Ishikawa (cell line): ENCODE measurements at regions not wholly inside any gene's neighbourhood (a gene's known extent, or its start where the extent isn't known, plus 50 kb on each side); places are given as distances from the start of the nearest gene placed in this dataset.

ENCODE experiments used
- CEBPB ChIP-seq: IDR thresholded peaks from 2 replicates; pipeline ENCODE4 v1.6.1; 2012
- CREB1 ChIP-seq: IDR thresholded peaks from 2 replicates; pipeline ENCODE4 v1.6.1; 2012; ENCODE audit warnings: low read depth
- EGR1 ChIP-seq: IDR thresholded peaks from 2 replicates; pipeline ENCODE4 v1.6.1; 2012
- EP300 ChIP-seq: IDR thresholded peaks from 2 replicates; pipeline ENCODE4 v1.6.1; 2012; ENCODE audit warnings: borderline replicate concordance
- FOXM1 ChIP-seq: IDR thresholded peaks from 2 replicates; pipeline ENCODE4 v1.6.1; 2012; ENCODE audit warnings: low read depth, borderline replicate concordance
- NFIC ChIP-seq: IDR thresholded peaks from 2 replicates; pipeline ENCODE4 v1.6.1; 2012
- RAD21 ChIP-seq: IDR thresholded peaks from 2 replicates; pipeline ENCODE4 v1.6.1; 2012; ENCODE audit warnings: low read depth
- TAF1 ChIP-seq: IDR thresholded peaks from 2 replicates; pipeline ENCODE4 v1.6.1; 2012; ENCODE audit warnings: low read depth, mild to moderate bottlenecking
- TCF12 ChIP-seq: IDR thresholded peaks from 2 replicates; pipeline ENCODE4 v1.6.1; 2012; ENCODE audit warnings: low read depth
- TEAD4 ChIP-seq: IDR thresholded peaks from 2 replicates; pipeline ENCODE4 v1.6.1; 2012
- YY1 ChIP-seq: IDR thresholded peaks from 2 replicates; pipeline ENCODE4 v1.6.1; 2012; ENCODE audit warnings: low read depth
- ZBTB7A ChIP-seq: IDR thresholded peaks from 2 replicates; pipeline ENCODE4 v1.6.1; 2012; ENCODE audit warnings: low read depth
- TF ChIP-seq, protein P1 (sequence below): IDR thresholded peaks from 2 replicates; pipeline ENCODE4 v1.6.1; 2012
- TF ChIP-seq, protein P2 (sequence below): IDR thresholded peaks from 2 replicates; pipeline ENCODE4 v1.6.1; 2012; ENCODE audit warnings: low read depth, mild to moderate bottlenecking
- TF ChIP-seq, protein P3 (sequence below): IDR thresholded peaks from 2 replicates; pipeline ENCODE4 v1.6.1; 2012

DNA sequence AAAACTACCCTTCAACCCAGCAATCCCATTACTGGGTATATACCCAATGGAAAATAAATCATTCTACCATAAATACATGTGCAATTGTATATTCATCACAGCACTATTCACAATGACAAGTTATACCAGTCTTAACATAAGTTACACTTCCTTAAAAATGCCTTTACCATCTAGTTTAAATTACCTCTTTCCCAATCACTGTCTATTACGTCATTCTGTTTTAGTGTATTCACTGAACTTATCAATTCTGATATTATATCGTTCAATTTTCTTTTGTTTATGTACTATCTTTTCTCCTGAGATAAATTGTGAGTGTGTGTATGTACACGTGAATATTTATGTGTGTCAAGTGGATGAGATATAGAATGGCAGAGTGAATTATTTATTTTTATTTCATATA, 1416.8 kb downstream of the OLFM4 start:
- TF ChIP-seq RAD21: no peak
- TF ChIP-seq CEBPB: no peak
- no peak for TF ChIP-seq EGR1
- TF ChIP-seq, protein P1, sequence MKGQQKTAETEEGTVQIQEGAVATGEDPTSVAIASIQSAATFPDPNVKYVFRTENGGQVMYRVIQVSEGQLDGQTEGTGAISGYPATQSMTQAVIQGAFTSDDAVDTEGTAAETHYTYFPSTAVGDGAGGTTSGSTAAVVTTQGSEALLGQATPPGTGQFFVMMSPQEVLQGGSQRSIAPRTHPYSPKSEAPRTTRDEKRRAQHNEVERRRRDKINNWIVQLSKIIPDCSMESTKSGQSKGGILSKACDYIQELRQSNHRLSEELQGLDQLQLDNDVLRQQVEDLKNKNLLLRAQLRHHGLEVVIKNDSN: no peak
- TF ChIP-seq FOXM1: no peak

DNA sequence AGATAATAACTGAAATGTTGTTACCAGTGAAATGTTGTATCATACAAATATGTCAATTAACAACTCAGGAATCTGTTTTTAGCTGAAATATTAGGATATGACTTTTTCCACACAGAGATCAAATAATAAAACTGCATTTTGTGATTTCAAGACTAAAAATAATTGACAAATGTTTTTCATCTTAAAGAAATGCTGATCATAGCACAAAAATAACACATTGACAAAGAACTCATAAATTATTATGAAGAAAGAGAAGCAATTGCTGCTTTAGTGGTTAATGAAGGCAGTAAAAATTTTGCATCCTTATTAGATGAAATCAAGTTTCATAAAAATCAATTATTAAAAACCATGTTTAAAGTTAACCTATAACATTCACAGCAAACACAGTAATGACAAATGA, 1417.3 kb downstream of the OLFM4 start:
- TF ChIP-seq TAF1: no peak
- no peak for TF ChIP-seq EGR1
- TF ChIP-seq TEAD4: no peak
- no peak for TF ChIP-seq CEBPB
- no peak for TF ChIP-seq ZBTB7A
- TF ChIP-seq CREB1: no peak
- no peak for TF ChIP-seq FOXM1
- no peak for TF ChIP-seq RAD21
- TF ChIP-seq EP300: no peak
- no peak for TF ChIP-seq YY1
- TF ChIP-seq, protein P1: no peak
- TF ChIP-seq, protein P2, sequence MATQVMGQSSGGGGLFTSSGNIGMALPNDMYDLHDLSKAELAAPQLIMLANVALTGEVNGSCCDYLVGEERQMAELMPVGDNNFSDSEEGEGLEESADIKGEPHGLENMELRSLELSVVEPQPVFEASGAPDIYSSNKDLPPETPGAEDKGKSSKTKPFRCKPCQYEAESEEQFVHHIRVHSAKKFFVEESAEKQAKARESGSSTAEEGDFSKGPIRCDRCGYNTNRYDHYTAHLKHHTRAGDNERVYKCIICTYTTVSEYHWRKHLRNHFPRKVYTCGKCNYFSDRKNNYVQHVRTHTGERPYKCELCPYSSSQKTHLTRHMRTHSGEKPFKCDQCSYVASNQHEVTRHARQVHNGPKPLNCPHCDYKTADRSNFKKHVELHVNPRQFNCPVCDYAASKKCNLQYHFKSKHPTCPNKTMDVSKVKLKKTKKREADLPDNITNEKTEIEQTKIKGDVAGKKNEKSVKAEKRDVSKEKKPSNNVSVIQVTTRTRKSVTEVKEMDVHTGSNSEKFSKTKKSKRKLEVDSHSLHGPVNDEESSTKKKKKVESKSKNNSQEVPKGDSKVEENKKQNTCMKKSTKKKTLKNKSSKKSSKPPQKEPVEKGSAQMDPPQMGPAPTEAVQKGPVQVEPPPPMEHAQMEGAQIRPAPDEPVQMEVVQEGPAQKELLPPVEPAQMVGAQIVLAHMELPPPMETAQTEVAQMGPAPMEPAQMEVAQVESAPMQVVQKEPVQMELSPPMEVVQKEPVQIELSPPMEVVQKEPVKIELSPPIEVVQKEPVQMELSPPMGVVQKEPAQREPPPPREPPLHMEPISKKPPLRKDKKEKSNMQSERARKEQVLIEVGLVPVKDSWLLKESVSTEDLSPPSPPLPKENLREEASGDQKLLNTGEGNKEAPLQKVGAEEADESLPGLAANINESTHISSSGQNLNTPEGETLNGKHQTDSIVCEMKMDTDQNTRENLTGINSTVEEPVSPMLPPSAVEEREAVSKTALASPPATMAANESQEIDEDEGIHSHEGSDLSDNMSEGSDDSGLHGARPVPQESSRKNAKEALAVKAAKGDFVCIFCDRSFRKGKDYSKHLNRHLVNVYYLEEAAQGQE: no peak
- no peak for TF ChIP-seq TCF12
- TF ChIP-seq, protein P3, sequence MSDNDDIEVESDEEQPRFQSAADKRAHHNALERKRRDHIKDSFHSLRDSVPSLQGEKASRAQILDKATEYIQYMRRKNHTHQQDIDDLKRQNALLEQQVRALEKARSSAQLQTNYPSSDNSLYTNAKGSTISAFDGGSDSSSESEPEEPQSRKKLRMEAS: no peak
- no peak for TF ChIP-seq NFIC

DNA sequence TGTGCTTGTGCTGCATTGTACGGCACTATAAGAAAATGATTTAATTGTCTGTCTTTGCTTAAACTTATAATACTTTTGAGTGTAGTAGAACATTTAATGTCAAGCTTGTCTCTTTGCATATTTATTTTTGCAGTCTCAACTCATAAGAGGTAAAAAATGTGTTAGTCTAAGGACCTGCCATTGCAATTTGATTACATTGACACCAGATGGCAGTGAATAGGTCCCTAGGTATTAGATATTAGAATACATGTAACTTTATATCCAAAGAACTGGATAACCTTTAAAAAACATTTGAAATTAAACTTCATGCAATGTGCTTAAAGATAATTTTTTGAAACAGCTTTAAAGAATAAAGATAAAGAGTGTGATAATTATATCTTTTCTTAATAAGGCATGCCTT, 1421.3 kb downstream of the OLFM4 start:
- TF ChIP-seq RAD21 (peak; percentile 34), TCF12 (no peak), FOXM1 (no peak), EGR1 (no peak), EP300 (no peak)
- TF ChIP-seq, protein P2: no peak
- TF ChIP-seq, protein P3: no peak
- TF ChIP-seq, protein P1: no peak

DNA sequence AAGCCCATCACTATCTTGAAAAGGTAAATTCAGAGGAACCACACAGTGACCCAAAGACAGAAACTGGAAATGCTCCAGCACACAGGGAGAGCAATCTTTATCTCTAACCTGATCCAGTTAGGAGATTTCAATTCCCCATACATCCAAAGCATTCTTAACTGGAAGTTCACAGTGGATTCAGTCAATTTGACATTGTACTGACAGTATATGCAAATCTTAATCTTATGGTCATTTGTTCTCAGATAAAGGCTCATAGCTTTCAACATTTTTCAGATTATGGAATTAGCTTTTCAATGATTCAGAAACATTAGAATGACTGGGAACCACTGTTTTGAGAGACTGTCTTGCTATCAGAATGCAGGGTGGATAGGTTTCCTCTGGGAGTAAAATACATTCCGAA, 1455.6 kb downstream of the OLFM4 start:
- TF ChIP-seq, protein P1: no peak
- no peak for TF ChIP-seq EGR1
- TF ChIP-seq EP300: no peak
- TF ChIP-seq TCF12: no peak
- no peak for TF ChIP-seq RAD21
- TF ChIP-seq CREB1: no peak
- TF ChIP-seq TAF1: no peak
- TF ChIP-seq TEAD4: no peak

DNA sequence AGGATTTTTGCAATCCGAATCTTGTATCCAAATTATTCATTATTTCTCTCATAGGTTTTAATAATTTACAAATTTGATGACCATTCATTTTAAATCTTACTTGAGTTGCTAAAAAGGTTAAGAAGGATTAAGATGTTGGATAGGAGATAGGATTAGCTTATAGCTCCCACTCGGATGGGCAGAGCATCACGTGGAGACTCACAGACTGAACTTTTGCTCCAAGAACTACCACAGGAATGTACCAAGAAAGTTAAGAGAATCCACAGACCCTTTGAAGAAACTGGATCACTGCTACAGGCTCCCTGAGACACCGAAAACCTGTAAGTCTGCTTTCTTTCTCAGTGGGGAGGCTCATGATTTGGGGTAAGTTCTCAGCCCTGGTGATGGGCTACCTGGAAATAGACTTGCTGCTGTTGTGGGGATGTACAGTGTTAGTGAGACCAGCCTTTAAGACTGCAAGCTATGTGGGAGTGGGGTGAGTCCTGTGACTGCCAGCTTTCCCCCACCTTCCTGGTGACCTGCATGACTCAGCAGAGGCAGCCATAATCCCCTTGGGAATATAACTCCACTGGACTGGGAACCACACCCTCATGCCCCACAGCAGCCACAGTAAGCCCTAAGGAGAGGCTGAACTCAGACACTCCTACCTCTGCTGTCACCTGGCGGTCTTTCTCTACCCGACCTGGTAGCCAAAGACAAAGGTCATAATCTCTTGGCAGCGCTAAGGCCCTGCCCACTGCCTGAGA, 1458.0 kb downstream of the OLFM4 start:
- TF ChIP-seq ZBTB7A (no peak), CREB1 (no peak), EGR1 (no peak), CEBPB (no peak)
- TF ChIP-seq, protein P2: no peak
